Natural killer cell (primary cell): ENCODE measurements at regions not wholly inside any gene's neighbourhood (a gene's known extent, or its start where the extent isn't known, plus 50 kb on each side); places are given as distances from the start of the nearest gene placed in this dataset.

ENCODE experiments used
- ATAC-seq, 3 donors: fragments of 150-1000 bp in 2 of 3; fragments of 200-7000 bp in 1 of 3; cut with Tn5 transposase; 1 replicate in 1 of 3; 2 replicates in 2 of 3; pipeline ENCODE4 v1.10.0; 2021; ENCODE audit warnings: mild to moderate bottlenecking in 2 of 3, moderate library complexity in 2 of 3
- DNase-seq, 2 donors: peaks; one replicate each; pipeline versions ENCODE4 v3.0.0 to v3.0.0-alpha.2; 2013 to 2021; ENCODE audit warnings: mixed read lengths in 1 of 2
- H3K27ac ChIP-seq: one replicate; pipeline ENCODE4 v1.5.1; 2013; ENCODE audit warnings: mild to moderate bottlenecking, low read length
- H3K27me3 ChIP-seq: one replicate; pipeline ENCODE4 v1.6.1; 2013; ENCODE audit warnings: low read length; ENCODE audit not compliant: control insufficient read depth, insufficient read depth
- H3K36me3 ChIP-seq: one replicate; pipeline ENCODE4 v1.6.1; 2013; ENCODE audit warnings: low read length; ENCODE audit not compliant: control insufficient read depth, insufficient read depth
- H3K4me1 ChIP-seq: one replicate; pipeline ENCODE4 v1.6.1; 2013; ENCODE audit warnings: low read length; ENCODE audit not compliant: control insufficient read depth, insufficient read depth
- H3K4me3 ChIP-seq: one replicate; pipeline ENCODE4 v1.5.1; 2013; ENCODE audit warnings: low read length
- H3K9me3 ChIP-seq: one replicate; pipeline ENCODE4 v1.6.1; 2013; ENCODE audit warnings: low read length; ENCODE audit not compliant: control insufficient read depth, insufficient read depth
- H3K27ac Mint-ChIP-seq, 2 donors: one replicate each; pipeline ENCODE4 v1.8.0; 2022; ENCODE audit warnings: mild to moderate bottlenecking in 2 of 2, mixed read lengths in 2 of 2, moderate library complexity in 1 of 2
- H3K27me3 Mint-ChIP-seq, 2 donors: one replicate each; pipeline ENCODE4 v1.8.0; 2022; ENCODE audit warnings: low read depth in 2 of 2, mixed read lengths in 2 of 2
- H3K36me3 Mint-ChIP-seq: one replicate; pipeline ENCODE4 v1.8.0; 2022; ENCODE audit warnings: mixed read lengths
- H3K4me1 Mint-ChIP-seq, 2 donors: one replicate each; pipeline ENCODE4 v1.8.0; 2022; ENCODE audit warnings: mixed read lengths in 2 of 2
- H3K4me3 Mint-ChIP-seq: one replicate; pipeline ENCODE4 v1.8.0; 2022; ENCODE audit warnings: mild to moderate bottlenecking, moderate library complexity, mixed read lengths
- H3K9me3 Mint-ChIP-seq, 2 donors: one replicate each; pipeline ENCODE4 v1.8.0; 2022; ENCODE audit warnings: mixed read lengths in 2 of 2
- WGBS: methylation state at CpG from one replicate; pipeline ENCODE4 v1.1.7; 2013; ENCODE audit warnings: missing lambda C conversion rate; ENCODE audit not compliant: insufficient coverage; 5-methylcytosine and 5-hydroxymethylcytosine counted together
- intact Hi-C: fragments of 100-400 bp; cut with micrococcal nuclease; formaldehyde crosslinking; loops from one replicate; pipeline ENCODE4 v1.14.2; 2022
- TF ChIP-seq, protein P1 (sequence below): fragments of 200-600 bp; IDR thresholded peaks from one replicate; pipeline ENCODE4 v1.8.0; 2022; ENCODE audit warnings: antibody characterized with exemption

DNA sequence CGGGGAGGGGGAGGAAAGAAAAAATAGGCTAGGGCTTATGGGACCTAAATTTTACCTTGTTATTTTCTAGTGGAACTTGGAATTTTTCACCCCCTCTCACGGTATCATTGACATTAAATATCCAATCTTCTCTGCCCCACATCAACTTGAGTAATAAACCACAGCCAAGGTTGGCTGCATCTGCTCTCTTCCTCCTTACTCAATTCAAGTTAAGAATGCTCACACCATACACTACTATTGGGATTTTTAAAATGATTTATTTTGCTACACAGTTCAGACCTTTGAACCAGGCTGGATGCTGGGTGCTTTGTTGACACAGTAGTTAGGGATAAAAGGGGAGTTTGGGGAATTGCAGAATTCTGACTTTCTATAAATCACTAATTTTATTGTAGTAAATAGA lies 78.2 kb upstream of the DHX15 start:
- DNase-seq (no peak), ATAC-seq (no peak)
- H3K4me3 Mint-ChIP-seq = no peak overlapping the region
- Histone ChIP-seq H3K27ac (no peak overlapping the region), H3K4me3 (no peak overlapping the region), H3K36me3 (no peaks in the 10 kb centered on the region), H3K27me3 (no peaks in the 10 kb centered on the region), H3K9me3 (no peaks in the 10 kb centered on the region), H3K4me1 (peaks cover 8% of the 10 kb centered on the region)
- H3K27me3 Mint-ChIP-seq = peaks cover 5 to 11% of the 10 kb centered on the region in 2 donors
- peaks cover 0 to 14% of the 10 kb centered on the region in 2 donors for H3K4me1 Mint-ChIP-seq
- H3K36me3 Mint-ChIP-seq = no peaks in the 10 kb centered on the region
- WGBS = 75% methylated on average over 2 of the region's 2 CpGs
- H3K9me3 Mint-ChIP-seq = no peaks in the 10 kb centered on the region
- TF ChIP-seq, protein P1, sequence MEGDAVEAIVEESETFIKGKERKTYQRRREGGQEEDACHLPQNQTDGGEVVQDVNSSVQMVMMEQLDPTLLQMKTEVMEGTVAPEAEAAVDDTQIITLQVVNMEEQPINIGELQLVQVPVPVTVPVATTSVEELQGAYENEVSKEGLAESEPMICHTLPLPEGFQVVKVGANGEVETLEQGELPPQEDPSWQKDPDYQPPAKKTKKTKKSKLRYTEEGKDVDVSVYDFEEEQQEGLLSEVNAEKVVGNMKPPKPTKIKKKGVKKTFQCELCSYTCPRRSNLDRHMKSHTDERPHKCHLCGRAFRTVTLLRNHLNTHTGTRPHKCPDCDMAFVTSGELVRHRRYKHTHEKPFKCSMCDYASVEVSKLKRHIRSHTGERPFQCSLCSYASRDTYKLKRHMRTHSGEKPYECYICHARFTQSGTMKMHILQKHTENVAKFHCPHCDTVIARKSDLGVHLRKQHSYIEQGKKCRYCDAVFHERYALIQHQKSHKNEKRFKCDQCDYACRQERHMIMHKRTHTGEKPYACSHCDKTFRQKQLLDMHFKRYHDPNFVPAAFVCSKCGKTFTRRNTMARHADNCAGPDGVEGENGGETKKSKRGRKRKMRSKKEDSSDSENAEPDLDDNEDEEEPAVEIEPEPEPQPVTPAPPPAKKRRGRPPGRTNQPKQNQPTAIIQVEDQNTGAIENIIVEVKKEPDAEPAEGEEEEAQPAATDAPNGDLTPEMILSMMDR = no peak
- intact Hi-C loops = no loop called here
- H3K27ac Mint-ChIP-seq = no peak overlapping the region

DNA sequence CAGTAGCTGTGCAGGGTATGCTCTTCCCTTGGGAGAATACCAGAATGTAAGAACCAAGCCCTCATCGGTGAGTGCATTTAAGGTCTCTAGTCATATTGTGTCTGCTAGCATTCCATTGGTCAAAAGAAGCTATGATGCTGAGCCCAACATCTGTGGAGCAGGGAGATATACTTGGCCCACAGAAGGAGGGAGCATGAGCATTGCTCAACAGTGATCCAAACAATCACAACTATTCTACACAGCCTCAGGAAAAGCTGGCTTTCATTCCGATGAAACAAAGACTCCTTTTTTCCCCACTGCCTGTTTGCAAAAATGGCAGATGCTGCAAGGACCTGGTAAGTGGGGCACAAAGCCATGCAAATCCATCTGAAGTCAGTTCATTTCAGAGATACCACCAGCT lies 80.6 kb upstream of the DHX15 start:
- WGBS = 100% methylated on average over 2 of the region's 2 CpGs
- no peak for DNase-seq

DNA sequence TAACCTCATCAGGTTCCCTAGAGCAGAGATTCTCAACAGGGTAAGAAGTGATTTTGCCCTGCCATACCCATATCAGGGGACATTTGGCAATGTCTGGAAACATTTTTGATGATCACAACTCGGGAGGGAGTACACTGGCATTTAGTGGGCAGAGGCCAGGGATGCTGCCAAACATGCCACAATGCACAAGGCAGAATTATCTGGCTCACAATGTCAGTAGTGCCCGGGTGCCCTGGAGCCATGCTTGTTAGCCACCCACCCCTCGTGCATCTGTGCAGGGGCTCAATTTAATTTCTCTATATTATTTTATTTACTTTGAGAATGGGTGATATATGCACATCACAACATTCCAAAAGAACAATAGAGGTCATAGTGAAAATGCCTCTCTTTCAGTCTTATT lies 82.0 kb upstream of the DHX15 start:
- H3K4me3 Mint-ChIP-seq = no peak overlapping the region
- 89% methylated on average over 3 of the region's 3 CpGs for WGBS

More for the DNA sequence above, 80.6 kb upstream of the DHX15 start:
- no peak overlapping the region for H3K27ac Mint-ChIP-seq
- intact Hi-C loops = no loop called here
- no peaks in the 10 kb centered on the region for H3K36me3 Mint-ChIP-seq
- H3K4me3 Mint-ChIP-seq = no peak overlapping the region
- peaks cover 3 to 7% of the 10 kb centered on the region in 2 donors for H3K27me3 Mint-ChIP-seq
- H3K4me1 ChIP-seq = no peaks in the 10 kb centered on the region
- H3K4me1 Mint-ChIP-seq = no peaks in the 10 kb centered on the region
- H3K36me3 ChIP-seq = no peaks in the 10 kb centered on the region
- H3K27me3 ChIP-seq = no peaks in the 10 kb centered on the region
- H3K4me3 ChIP-seq = no peak overlapping the region
- H3K9me3 Mint-ChIP-seq = no peaks in the 10 kb centered on the region
- ATAC-seq = no peak
- H3K9me3 ChIP-seq = no peaks in the 10 kb centered on the region
- TF ChIP-seq, protein P1 = no peak
- H3K27ac ChIP-seq = no peak overlapping the region

More for the DNA sequence above, 82.0 kb upstream of the DHX15 start:
- H3K27ac Mint-ChIP-seq = no peak overlapping the region
- H3K27me3 Mint-ChIP-seq = peaks cover under 1 to 3% of the 10 kb centered on the region in 2 donors
- no peaks in the 10 kb centered on the region for H3K36me3 Mint-ChIP-seq
- no peaks in the 10 kb centered on the region for H3K9me3 Mint-ChIP-seq
- H3K4me1 Mint-ChIP-seq = no peaks in the 10 kb centered on the region
- Histone ChIP-seq H3K9me3 (no peaks in the 10 kb centered on the region), H3K4me1 (no peaks in the 10 kb centered on the region), H3K4me3 (no peak overlapping the region), H3K27me3 (no peaks in the 10 kb centered on the region), H3K36me3 (no peaks in the 10 kb centered on the region), H3K27ac (no peak overlapping the region)
- DNase-seq (no peak), ATAC-seq (no peak)
- intact Hi-C loops = no loop called here
- TF ChIP-seq, protein P1 = no peak
